Fibroblast of the aortic adventitia (primary cell): ENCODE measurements at regions not wholly inside any gene's neighbourhood (a gene's known extent, or its start where the extent isn't known, plus 50 kb on each side); places are given as distances from the start of the nearest gene placed in this dataset.

Source experiments
- DNase-seq: peaks from one replicate; pipeline ENCODE4 v3.0.0-alpha.2; 2010; ENCODE audit warnings: low read depth
- H3K4me3 ChIP-seq: 2 replicates; pipeline ENCODE4 v1.5.1; 2011; ENCODE audit warnings: low read depth, mild to moderate bottlenecking, control low read depth, low read length, moderate library complexity
- CTCF ChIP-seq: IDR thresholded peaks from 2 replicates; pipeline ENCODE4 v1.5.1; 2011; ENCODE audit warnings: mild to moderate bottlenecking, low read length, control low read depth, inconsistent platforms; ENCODE audit not compliant: insufficient read depth

DNA sequence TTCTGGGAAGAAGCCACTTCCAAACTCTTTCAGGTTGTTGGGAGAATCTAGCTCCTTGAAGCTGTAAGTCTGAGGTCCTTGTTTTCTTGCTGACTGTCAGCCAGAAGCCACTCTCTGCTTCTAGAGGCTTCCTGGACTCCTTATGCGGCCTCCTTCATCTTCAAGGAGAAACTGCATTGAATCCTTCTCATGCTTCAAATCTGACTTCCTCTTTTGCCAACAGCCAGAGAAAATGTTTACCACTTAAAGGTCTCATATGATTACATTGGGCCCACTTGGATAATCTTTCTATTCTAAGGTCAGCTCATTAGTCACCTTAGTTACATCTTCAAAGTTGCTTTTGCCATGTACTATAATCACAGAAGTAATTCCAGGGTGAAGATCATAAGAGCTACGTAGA lies 327.0 kb downstream of the HNRNPD start:
- no peak for DNase-seq
- no peak for TF ChIP-seq CTCF
- H3K4me3 ChIP-seq = no peak overlapping the region

- no peak for DNase-seq
- no peak for TF ChIP-seq CTCF
- no peak overlapping the region for H3K4me3 ChIP-seq
Measured at GRCh38 chr4:82045267-82045666, 328.5 kb downstream of the HNRNPD start.

GRCh38 chr4:82044141-82044993 lies 329.4 kb downstream of the HNRNPD start:
- peak; percentile 33 for DNase-seq
- peak overlapping the region; percentile 48 for H3K4me3 ChIP-seq

GRCh38 chr4:82043809-82044137 lies 330.0 kb downstream of the HNRNPD start:
- no peak for TF ChIP-seq CTCF
- DNase-seq = no peak
- peak overlapping the region; percentile 13 for H3K4me3 ChIP-seq

More at GRCh38 chr4:82044141-82044993, 329.4 kb downstream of the HNRNPD start:
- no peak for TF ChIP-seq CTCF

DNA sequence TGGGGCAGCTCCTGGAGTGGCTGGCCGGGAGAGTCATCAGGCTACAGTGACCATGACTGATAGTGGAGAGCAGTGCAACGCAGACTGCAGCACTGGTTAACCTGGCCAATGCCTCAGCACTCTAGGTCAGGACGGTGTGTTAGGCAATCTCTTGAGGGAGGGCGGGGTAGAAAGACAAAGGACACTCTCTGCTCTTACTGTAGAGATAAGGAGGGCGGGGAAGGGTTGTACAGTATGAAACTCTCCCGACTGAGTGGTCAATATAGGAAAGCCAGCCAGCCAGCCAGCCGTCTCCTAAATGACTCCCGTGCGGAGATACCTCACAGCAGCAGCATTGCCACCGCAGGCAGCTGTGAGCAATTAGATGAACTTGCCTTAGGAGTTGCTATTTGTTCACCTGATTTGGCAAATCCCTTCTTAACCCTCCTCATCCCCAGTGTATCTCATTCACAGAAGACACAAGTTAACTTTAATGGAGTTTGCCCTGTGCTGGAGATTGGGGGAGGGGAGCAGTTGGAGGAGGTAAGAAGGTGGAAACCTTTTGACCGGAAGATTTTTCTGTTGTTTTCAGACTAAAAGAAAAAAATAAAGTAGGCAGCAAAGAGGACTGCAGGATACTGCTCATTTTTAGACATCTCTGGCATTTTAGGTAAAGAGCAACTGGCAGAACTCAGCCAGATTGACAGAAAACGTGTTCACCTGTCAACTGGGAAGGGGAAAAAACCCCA lies 330.5 kb downstream of the HNRNPD start:
- TF ChIP-seq CTCF = no peak
- no peak overlapping the region for H3K4me3 ChIP-seq
- no peak for DNase-seq

DNA sequence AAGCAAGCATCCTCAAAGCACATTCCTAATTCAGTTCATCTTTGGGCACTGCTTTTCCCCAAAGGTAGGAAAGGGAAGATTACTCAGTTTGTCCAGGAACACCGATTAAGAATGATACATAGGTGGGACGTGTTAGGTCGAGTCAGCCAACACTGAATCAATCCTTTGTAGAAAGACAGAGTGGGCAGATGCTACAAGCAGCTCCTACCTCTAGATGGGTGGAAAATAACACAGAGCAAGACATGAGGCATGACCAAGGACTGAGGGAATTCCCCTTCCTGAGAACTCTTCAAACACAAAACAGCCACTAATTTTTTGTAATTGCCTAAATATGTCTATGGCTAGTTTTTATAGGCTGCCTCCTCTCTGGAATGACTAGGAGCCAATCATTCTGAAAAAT lies 331.7 kb downstream of the HNRNPD start:
- no peak for TF ChIP-seq CTCF
- no peak for DNase-seq
- no peak overlapping the region for H3K4me3 ChIP-seq
